HepG2 (cell line): ENCODE measurements at regions not wholly inside any gene's neighbourhood (a gene's known extent, or its start where the extent isn't known, plus 50 kb on each side); places are given as distances from the start of the nearest gene placed in this dataset.

ENCODE experiments used
- ATAC-seq: fragments of 200-7000 bp; cut with Tn5 transposase; 3 replicates; pipeline ENCODE4 v1.9.1; 2020; ENCODE audit warnings: mild to moderate bottlenecking, moderate library complexity
- BruUV-seq: library from RNA; stranded (reverse); fragments of 400-500 nt; replicated peaks from 2 replicates; lab custom pipeline; 2021; lab: Mats Ljungman, UMichigan
- CTCF ChIA-PET: fragments of 300-600 bp; formaldehyde crosslinking; extraction: SDS; loops from one replicate; lab custom pipeline; 2021; ENCODE audit warnings: low total read pairs, inconsistent platforms, low intra/inter-chr PET ratio; lab: Yijun Ruan, JAX
- POLR2A ChIA-PET: fragments of 350-600 bp; sonication (Branson Sonifier 250); formaldehyde crosslinking; loops from one replicate; lab custom pipeline; 2020; ENCODE audit warnings: antibody characterized with exemption, inconsistent platforms; lab: Yijun Ruan, JAX
- DNase-seq: peaks from one replicate; pipeline ENCODE4 v3.0.0-alpha.2; 2015; ENCODE audit warnings: low spot score
- FAIRE-seq: peaks from 3 replicates; lab custom pipeline; 2011; peaks lifted over from hg19 to GRCh38; lab: Jason Lieb, UNC
- H2AFZ ChIP-seq: one replicate; pipeline ENCODE4 v1.6.1; 2011; ENCODE audit warnings: low read length, inconsistent platforms
- H3K27ac ChIP-seq: fragments of 300-600 bp; 3 replicates; pipeline ENCODE4 v1.8.0; 2011; ENCODE audit warnings: mixed run types, mild to moderate bottlenecking, mixed read lengths, low read length, inconsistent platforms; ENCODE audit not compliant: insufficient read depth; ENCODE audit errors: extremely low read length
- H3K27me3 ChIP-seq, 2 experiments: fragments of 200-600 bp in 1 of 2; 2 replicates in 1 of 2; 3 replicates in 1 of 2; pipeline versions ENCODE4 v1.6.0 to v1.8.0; 2011; ENCODE audit warnings: low read length in 2 of 2, mild to moderate bottlenecking in 2 of 2, moderate library complexity in 2 of 2, inconsistent platforms in 1 of 2; ENCODE audit not compliant: insufficient read depth in 2 of 2, control insufficient read depth in 1 of 2
- H3K36me3 ChIP-seq, 2 experiments: fragments of 200-600 bp in 1 of 2; replicated peaks in 1 of 2; 2 replicates in 1 of 2; 3 replicates in 1 of 2; pipeline versions ENCODE4 v1.5.1 to v1.8.0; 2011; ENCODE audit warnings: low read length in 2 of 2, inconsistent platforms in 1 of 2; ENCODE audit not compliant: insufficient read depth in 2 of 2, control insufficient read depth in 1 of 2
- H3K4me1 ChIP-seq: 2 replicates; pipeline ENCODE4 v1.5.1; 2012; ENCODE audit warnings: low read length, inconsistent platforms; ENCODE audit not compliant: insufficient read depth
- H3K4me2 ChIP-seq: 2 replicates; pipeline ENCODE4 v1.6.0; 2011; ENCODE audit warnings: low read depth, low read length, inconsistent platforms
- H3K4me3 ChIP-seq, 3 experiments: fragments of 200-600 bp in 1 of 3; sonication (generic), shearing (Covaris generic) in 1 of 3; replicated peaks in 1 of 3; 2 replicates each; pipeline ENCODE4 v1.5.1; 2011 to 2016; ENCODE audit warnings: low read length in 3 of 3, inconsistent platforms in 2 of 3, low read depth in 2 of 3, mild to moderate bottlenecking in 2 of 3, control low read depth in 1 of 3, mixed read lengths in 1 of 3; ENCODE audit not compliant: insufficient read depth in 1 of 3
- H3K79me2 ChIP-seq: one replicate; pipeline ENCODE4 v1.6.1; 2011; ENCODE audit warnings: low read length, inconsistent platforms; ENCODE audit not compliant: insufficient read depth
- H3K9ac ChIP-seq: 2 replicates; pipeline ENCODE4 v1.6.0; 2011; ENCODE audit warnings: mild to moderate bottlenecking, low read depth, low read length, inconsistent platforms; ENCODE audit not compliant: insufficient read depth
- H3K9me3 ChIP-seq: 2 replicates; pipeline ENCODE4 v1.5.1; 2012; ENCODE audit warnings: mild to moderate bottlenecking, low read length
- H4K20me1 ChIP-seq: 2 replicates; pipeline ENCODE4 v1.6.0; 2011; ENCODE audit warnings: inconsistent platforms, mild to moderate bottlenecking, low read length, moderate library complexity; ENCODE audit not compliant: insufficient read depth
- GZF1 ChIP-seq: sonication (generic); formaldehyde crosslinking; IDR thresholded peaks from 2 replicates; pipeline ENCODE4 v1.5.1; 2020; ENCODE audit warnings: mild to moderate bottlenecking, missing genetic modification reagents
- NAIF1 ChIP-seq: sonication (generic); formaldehyde crosslinking; IDR thresholded peaks from 2 replicates; pipeline ENCODE4 v1.5.0; 2020; ENCODE audit warnings: mild to moderate bottlenecking, missing genetic modification reagents, borderline replicate concordance
- SOX6 ChIP-seq, 2 experiments: fragments of 450-650 bp in 1 of 2; sonication (generic) in 1 of 2; formaldehyde crosslinking in 1 of 2; IDR thresholded peaks; 2 replicates each; pipeline versions ENCODE4 v1.4.0 to v1.6.1; 2017 to 2020; ENCODE audit warnings: antibody characterized with exemption in 1 of 2, mild to moderate bottlenecking in 1 of 2, missing genetic modification reagents in 1 of 2
- STAG1 ChIP-seq: sonication (generic); formaldehyde crosslinking; IDR thresholded peaks from 2 replicates; pipeline ENCODE4 v1.4.0; 2020; ENCODE audit warnings: missing genetic modification reagents
- ZNF317 ChIP-seq: sonication (generic); formaldehyde crosslinking; IDR thresholded peaks from 2 replicates; pipeline ENCODE4 v1.5.0; 2020; ENCODE audit warnings: mild to moderate bottlenecking, missing genetic modification reagents
- ZNF644 ChIP-seq: IDR thresholded peaks from 2 replicates; pipeline ENCODE4 v1.6.1; 2016; ENCODE audit warnings: low read depth
- ZNF761 ChIP-seq: sonication (generic); formaldehyde crosslinking; conservative IDR thresholded peaks from 2 replicates; pipeline ENCODE4 v1.4.0; 2020; ENCODE audit warnings: mild to moderate bottlenecking, missing genetic modification reagents
- WGBS: methylation state at CpG from one replicate; pipeline ENCODE4 v1.1.6; 2017; ENCODE audit warnings: low lambda C conversion rate; 5-methylcytosine and 5-hydroxymethylcytosine counted together
- in situ Hi-C: cut with HindIII; loops from 2 replicates; pipeline ENCODE4 v1.10.0; 2017; ENCODE audit warnings: low pct_unique_long_range_greater_than_20kb; ENCODE audit not compliant: extremely low pct_ligation_motif_present
- intact Hi-C: fragments of 100-400 bp; cut with micrococcal nuclease; formaldehyde crosslinking; loops from one replicate; pipeline ENCODE4 v1.10.0; 2022; ENCODE audit not compliant: unreplicated experiment
- TF ChIP-seq, protein P1 (sequence below): IDR thresholded peaks from 2 replicates; pipeline ENCODE4 v1.6.1; 2016; ENCODE audit warnings: missing genetic modification reagents, missing compliant biosample characterization
- TF ChIP-seq, protein P2 (sequence below), 2 experiments: sonication (generic) in 1 of 2; formaldehyde crosslinking in 1 of 2; IDR thresholded peaks; 2 replicates each; pipeline versions ENCODE4 v1.4.0 to v1.6.1; 2018 to 2020; ENCODE audit warnings: missing genetic modification reagents in 2 of 2, borderline replicate concordance in 1 of 2, low read depth in 1 of 2, mild to moderate bottlenecking in 1 of 2, missing biosample characterization in 1 of 2
- TF ChIP-seq, protein P3 (sequence below): sonication (generic); formaldehyde crosslinking; IDR thresholded peaks from 2 replicates; pipeline ENCODE4 v1.5.1; 2020; ENCODE audit warnings: missing genetic modification reagents, mild to moderate bottlenecking, borderline replicate concordance
- TF ChIP-seq, protein P4 (sequence below): IDR thresholded peaks from 2 replicates; pipeline ENCODE4 v1.6.1; 2012; ENCODE audit warnings: low read length, improper control_type of control experiment

DNA sequence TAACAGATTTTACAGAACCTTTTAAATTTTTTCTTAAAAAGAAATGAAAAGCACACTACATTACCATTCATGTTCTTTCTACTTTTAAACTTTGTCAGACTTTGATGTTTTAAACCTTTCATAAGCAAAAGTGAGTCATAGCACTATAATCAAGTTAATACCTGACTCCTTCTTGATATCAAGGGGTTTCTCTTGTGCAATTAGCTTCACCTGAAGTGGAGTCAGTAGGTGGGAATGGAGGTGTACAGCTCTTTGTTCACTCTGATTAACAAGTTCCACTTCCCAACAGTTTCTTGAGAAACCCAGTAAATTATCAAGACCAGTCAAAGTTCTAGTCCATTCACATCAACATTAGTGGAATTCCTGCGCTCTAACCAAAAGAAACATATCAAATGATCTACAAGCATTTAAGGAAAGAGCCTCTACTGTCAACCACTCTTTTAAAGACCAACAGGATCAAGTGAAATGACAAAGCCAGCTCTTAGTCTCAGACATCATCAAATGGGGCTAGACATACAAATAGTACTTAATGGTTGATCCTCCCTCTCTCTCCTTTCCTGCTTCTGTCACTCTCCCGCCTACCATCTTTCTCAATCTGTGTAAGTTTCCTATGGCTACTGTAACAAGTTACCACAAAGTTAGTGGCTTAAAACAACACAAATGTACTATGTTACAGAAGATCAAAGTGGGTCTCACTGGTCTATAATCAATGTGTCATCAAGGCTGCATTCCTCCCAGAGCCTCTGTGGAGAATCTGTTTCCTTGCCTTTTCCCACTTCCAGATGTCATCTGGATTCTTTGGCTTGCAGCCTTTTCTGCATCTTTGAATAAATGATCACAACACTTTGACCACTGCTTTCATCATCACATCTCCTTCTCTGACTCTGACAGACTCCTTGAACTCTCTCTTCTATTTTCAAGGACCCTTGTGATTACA lies 68.0 kb downstream of the HINT1 start:
- in situ Hi-C loops = no loop called here
- H3K79me2 ChIP-seq = no peaks in the 10 kb centered on the region
- H3K36me3 ChIP-seq = no peaks in the 10 kb centered on the region
- ATAC-seq (no peak), DNase-seq (no peak), FAIRE-seq (no peak)
- H3K4me2 ChIP-seq = no peak overlapping the region
- ChIA-PET CTCF (no interaction called here), POLR2A (no interaction called here)
- H4K20me1 ChIP-seq = no peaks in the 10 kb centered on the region
- no peak overlapping the region for H3K9ac ChIP-seq
- no peak overlapping the region for H2AFZ ChIP-seq
- H3K27me3 ChIP-seq = no peaks in the 10 kb centered on the region
- BruUV-seq = no TSS peak
- H3K9me3 ChIP-seq = no peaks in the 10 kb centered on the region
- no peak overlapping the region for H3K27ac ChIP-seq
- TF ChIP-seq SOX6 (IDR thresholded peaks at IDR 0.05) (no peak), SOX6 (CRISPR knock-in tag; IDR thresholded peaks at IDR 0.05) (no peak), GZF1 (CRISPR knock-in tag) (no peak), STAG1 (CRISPR knock-in tag) (no peak), NAIF1 (CRISPR knock-in tag) (no peak), ZNF761 (no peak), ZNF644 (CRISPR knock-in tag) (no peak), ZNF317 (no peak)
- TF ChIP-seq, protein P1, sequence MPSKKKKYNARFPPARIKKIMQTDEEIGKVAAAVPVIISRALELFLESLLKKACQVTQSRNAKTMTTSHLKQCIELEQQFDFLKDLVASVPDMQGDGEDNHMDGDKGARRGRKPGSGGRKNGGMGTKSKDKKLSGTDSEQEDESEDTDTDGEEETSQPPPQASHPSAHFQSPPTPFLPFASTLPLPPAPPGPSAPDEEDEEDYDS (CRISPR knock-in tag) = no peak
- TF ChIP-seq, protein P2, sequence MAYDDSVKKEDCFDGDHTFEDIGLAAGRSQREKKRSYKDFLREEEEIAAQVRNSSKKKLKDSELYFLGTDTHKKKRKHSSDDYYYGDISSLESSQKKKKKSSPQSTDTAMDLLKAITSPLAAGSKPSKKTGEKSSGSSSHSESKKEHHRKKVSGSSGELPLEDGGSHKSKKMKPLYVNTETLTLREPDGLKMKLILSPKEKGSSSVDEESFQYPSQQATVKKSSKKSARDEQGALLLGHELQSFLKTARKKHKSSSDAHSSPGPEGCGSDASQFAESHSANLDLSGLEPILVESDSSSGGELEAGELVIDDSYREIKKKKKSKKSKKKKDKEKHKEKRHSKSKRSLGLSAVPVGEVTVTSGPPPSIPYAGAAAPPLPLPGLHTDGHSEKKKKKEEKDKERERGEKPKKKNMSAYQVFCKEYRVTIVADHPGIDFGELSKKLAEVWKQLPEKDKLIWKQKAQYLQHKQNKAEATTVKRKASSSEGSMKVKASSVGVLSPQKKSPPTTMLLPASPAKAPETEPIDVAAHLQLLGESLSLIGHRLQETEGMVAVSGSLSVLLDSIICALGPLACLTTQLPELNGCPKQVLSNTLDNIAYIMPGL (CRISPR knock-in tag; IDR thresholded peaks at IDR 0.05; ENCODE audit: borderline replicate concordance in 1 of 2, low read depth in 1 of 2) = no peak
- TF ChIP-seq, protein P3, sequence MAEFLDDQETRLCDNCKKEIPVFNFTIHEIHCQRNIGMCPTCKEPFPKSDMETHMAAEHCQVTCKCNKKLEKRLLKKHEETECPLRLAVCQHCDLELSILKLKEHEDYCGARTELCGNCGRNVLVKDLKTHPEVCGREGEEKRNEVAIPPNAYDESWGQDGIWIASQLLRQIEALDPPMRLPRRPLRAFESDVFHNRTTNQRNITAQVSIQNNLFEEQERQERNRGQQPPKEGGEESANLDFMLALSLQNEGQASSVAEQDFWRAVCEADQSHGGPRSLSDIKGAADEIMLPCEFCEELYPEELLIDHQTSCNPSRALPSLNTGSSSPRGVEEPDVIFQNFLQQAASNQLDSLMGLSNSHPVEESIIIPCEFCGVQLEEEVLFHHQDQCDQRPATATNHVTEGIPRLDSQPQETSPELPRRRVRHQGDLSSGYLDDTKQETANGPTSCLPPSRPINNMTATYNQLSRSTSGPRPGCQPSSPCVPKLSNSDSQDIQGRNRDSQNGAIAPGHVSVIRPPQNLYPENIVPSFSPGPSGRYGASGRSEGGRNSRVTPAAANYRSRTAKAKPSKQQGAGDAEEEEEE (CRISPR knock-in tag) = no peak
- TF ChIP-seq, protein P4, sequence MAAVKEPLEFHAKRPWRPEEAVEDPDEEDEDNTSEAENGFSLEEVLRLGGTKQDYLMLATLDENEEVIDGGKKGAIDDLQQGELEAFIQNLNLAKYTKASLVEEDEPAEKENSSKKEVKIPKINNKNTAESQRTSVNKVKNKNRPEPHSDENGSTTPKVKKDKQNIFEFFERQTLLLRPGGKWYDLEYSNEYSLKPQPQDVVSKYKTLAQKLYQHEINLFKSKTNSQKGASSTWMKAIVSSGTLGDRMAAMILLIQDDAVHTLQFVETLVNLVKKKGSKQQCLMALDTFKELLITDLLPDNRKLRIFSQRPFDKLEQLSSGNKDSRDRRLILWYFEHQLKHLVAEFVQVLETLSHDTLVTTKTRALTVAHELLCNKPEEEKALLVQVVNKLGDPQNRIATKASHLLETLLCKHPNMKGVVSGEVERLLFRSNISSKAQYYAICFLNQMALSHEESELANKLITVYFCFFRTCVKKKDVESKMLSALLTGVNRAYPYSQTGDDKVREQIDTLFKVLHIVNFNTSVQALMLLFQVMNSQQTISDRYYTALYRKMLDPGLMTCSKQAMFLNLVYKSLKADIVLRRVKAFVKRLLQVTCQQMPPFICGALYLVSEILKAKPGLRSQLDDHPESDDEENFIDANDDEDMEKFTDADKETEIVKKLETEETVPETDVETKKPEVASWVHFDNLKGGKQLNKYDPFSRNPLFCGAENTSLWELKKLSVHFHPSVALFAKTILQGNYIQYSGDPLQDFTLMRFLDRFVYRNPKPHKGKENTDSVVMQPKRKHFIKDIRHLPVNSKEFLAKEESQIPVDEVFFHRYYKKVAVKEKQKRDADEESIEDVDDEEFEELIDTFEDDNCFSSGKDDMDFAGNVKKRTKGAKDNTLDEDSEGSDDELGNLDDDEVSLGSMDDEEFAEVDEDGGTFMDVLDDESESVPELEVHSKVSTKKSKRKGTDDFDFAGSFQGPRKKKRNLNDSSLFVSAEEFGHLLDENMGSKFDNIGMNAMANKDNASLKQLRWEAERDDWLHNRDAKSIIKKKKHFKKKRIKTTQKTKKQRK = no peak
- 69% methylated on average over 2 of the region's 2 CpGs for WGBS
- intact Hi-C loops = no loop called here
- H3K4me3 ChIP-seq = no peak overlapping the region
- no peaks in the 10 kb centered on the region for H3K4me1 ChIP-seq
